ENCODE measurements at regions not wholly inside any gene's neighbourhood (a gene's known extent, or its start where the extent isn't known, plus 50 kb on each side); places are given as distances from the start of the nearest gene placed in this dataset.

GRCh38 chr7:126223729-126224128, 1029.0 kb downstream of the GRM8 start:
- TF ChIP-seq CTCF (IDR thresholded peaks at IDR 0.05) (no peak), POLR2A (IDR thresholded peaks at IDR 0.05) (no peak)
